K562 (cell line): ENCODE measurements at regions not wholly inside any gene's neighbourhood (a gene's known extent, or its start where the extent isn't known, plus 50 kb on each side); places are given as distances from the start of the nearest gene placed in this dataset.
A peak's percentile ranks its signal among the peaks of the same experiment; 100 is the strongest.

ENCODE experiments used
- AFF4 ChIP-seq: sonication (generic); formaldehyde crosslinking; IDR thresholded peaks from 2 replicates; pipeline ENCODE4 v1.8.0; 2023; ENCODE audit warnings: mild to moderate bottlenecking, missing genetic modification reagents
- CTCF ChIP-seq, 3 experiments: IDR thresholded peaks in 2 of 3; conservative IDR thresholded peaks in 1 of 3; 2 replicates each; pipeline ENCODE4 v1.5.1; 2011 to 2012; ENCODE audit warnings: low read length in 3 of 3, mild to moderate bottlenecking in 3 of 3, control low read depth in 2 of 3, improper control_type of control experiment in 1 of 3, inconsistent platforms in 1 of 3, low read depth in 1 of 3, mixed read lengths in 1 of 3, moderate library complexity in 1 of 3; ENCODE audit not compliant: insufficient read depth in 2 of 3
- FOXJ2 ChIP-seq: fragments of 200-800 bp; sonication (Bioruptor generic); IDR thresholded peaks from 2 replicates; pipeline ENCODE4 v1.6.1; 2016; ENCODE audit warnings: missing genetic modification characterization, missing compliant biosample characterization
- HNRNPH1 ChIP-seq: fragments of 200-400 bp; formaldehyde crosslinking; optimal IDR thresholded peaks from 2 replicates; pipeline ENCODE3; 2017; ENCODE audit warnings: low read depth, mild to moderate bottlenecking, low read length, moderate library complexity
- HNRNPK ChIP-seq: fragments of 200-400 bp; formaldehyde crosslinking; IDR thresholded peaks from one replicate; pipeline ENCODE4 v1.6.1; 2018; ENCODE audit warnings: mild to moderate bottlenecking, low read depth, low read length; ENCODE audit not compliant: poor library complexity, severe bottlenecking
- ID3 ChIP-seq, 2 experiments: fragments of 250-450 bp in 1 of 2; fragments of 450-650 bp in 1 of 2; sonication (Bioruptor Pico) in 1 of 2; IDR thresholded peaks; 2 replicates each; pipeline versions ENCODE4 v1.6.1 to v1.8.0; 2016 to 2021; ENCODE audit warnings: mild to moderate bottlenecking in 2 of 2, moderate library complexity in 2 of 2, missing compliant biosample characterization in 1 of 2, missing genetic modification characterization in 1 of 2
- KDM2B ChIP-seq: fragments of 250-450 bp; sonication (Bioruptor Pico); IDR thresholded peaks from 2 replicates; pipeline ENCODE4 v1.8.0; 2021; ENCODE audit warnings: mild to moderate bottlenecking, moderate library complexity
- PATZ1 ChIP-seq: fragments of 250-450 bp; sonication (Bioruptor Pico); IDR thresholded peaks from 2 replicates; pipeline ENCODE4 v1.5.0; 2020; ENCODE audit warnings: mild to moderate bottlenecking, borderline replicate concordance
- STAG1 ChIP-seq: sonication (generic); formaldehyde crosslinking; IDR thresholded peaks from 2 replicates; pipeline ENCODE4 v1.5.0; 2020; ENCODE audit warnings: missing genetic modification reagents, borderline replicate concordance
- TCF7L2 ChIP-seq: fragments of 150-350 bp; IDR thresholded peaks from 2 replicates; pipeline ENCODE4 v1.6.1; 2016; ENCODE audit warnings: low read depth, mild to moderate bottlenecking, low read length, moderate library complexity
- TGIF2 ChIP-seq: sonication (generic); formaldehyde crosslinking; IDR thresholded peaks from 2 replicates; pipeline ENCODE4 v1.8.1; 2022; ENCODE audit warnings: mild to moderate bottlenecking, missing genetic modification reagents, moderate library complexity
- U2AF1 ChIP-seq: fragments of 200-400 bp; formaldehyde crosslinking; optimal IDR thresholded peaks from 2 replicates; pipeline ENCODE3; 2017; ENCODE audit warnings: mild to moderate bottlenecking, low read depth, low read length, moderate library complexity
- ZBTB43 ChIP-seq: sonication (generic); formaldehyde crosslinking; IDR thresholded peaks from 2 replicates; pipeline ENCODE4 v1.8.0; 2023; ENCODE audit warnings: mild to moderate bottlenecking, missing genetic modification reagents
- ZNF143 ChIP-seq: sonication (generic); formaldehyde crosslinking; IDR thresholded peaks from 2 replicates; pipeline ENCODE4 v1.9.0; 2022; ENCODE audit warnings: mild to moderate bottlenecking, missing genetic modification reagents
- ZNF316 ChIP-seq: fragments of 450-650 bp; IDR thresholded peaks from 2 replicates; pipeline ENCODE4 v1.6.1; 2016

GRCh38 chr1:65687428-65688214 lies 105.1 kb upstream of the PDE4B start (continued):
- TF ChIP-seq AFF4 (CRISPR knock-in tag) = no peak
- no peak for TF ChIP-seq ZNF316
- TF ChIP-seq FOXJ2 (tag) = 0 out of 2 replicates have a peak, but pooled peaks have one; percentile 29
- TF ChIP-seq U2AF1 = no peak
- no peak for TF ChIP-seq TGIF2 (CRISPR knock-in tag)
- TF ChIP-seq PATZ1 (CRISPR knock-in tag) = no peak
- TF ChIP-seq TCF7L2 = no peak
- no peak for TF ChIP-seq ZBTB43 (CRISPR knock-in tag)
- TF ChIP-seq ID3 (CRISPR knock-in tag; IDR thresholded peaks at IDR 0.05) = no peak
- 0 out of 2 replicates have a peak, but pooled peaks have one; percentile 29 for TF ChIP-seq ID3 (tag; IDR thresholded peaks at IDR 0.05)
- no peak for TF ChIP-seq KDM2B
- no peak for TF ChIP-seq ZNF143
- no peak for TF ChIP-seq HNRNPK
- no peak for TF ChIP-seq HNRNPH1
- peak; percentile 90 to 95 (median 92) for TF ChIP-seq CTCF (IDR thresholded peaks at IDR 0.05 in 2 of 3, conservative IDR thresholded peaks at IDR 0.05 in 1 of 3; ENCODE audit: insufficient read depth in 2 of 3, low read depth in 1 of 3, low read length in 3 of 3)
- peak; percentile 91 for TF ChIP-seq STAG1
